ENCODE measurements at regions not wholly inside any gene's neighbourhood (a gene's known extent, or its start where the extent isn't known, plus 50 kb on each side); places are given as distances from the start of the nearest gene placed in this dataset.
"Not testable (repeated sequence)": the region's sequence is repeated elsewhere in the genome, so short reads cannot be mapped to it uniquely, and the experiment has no call there.

DNA sequence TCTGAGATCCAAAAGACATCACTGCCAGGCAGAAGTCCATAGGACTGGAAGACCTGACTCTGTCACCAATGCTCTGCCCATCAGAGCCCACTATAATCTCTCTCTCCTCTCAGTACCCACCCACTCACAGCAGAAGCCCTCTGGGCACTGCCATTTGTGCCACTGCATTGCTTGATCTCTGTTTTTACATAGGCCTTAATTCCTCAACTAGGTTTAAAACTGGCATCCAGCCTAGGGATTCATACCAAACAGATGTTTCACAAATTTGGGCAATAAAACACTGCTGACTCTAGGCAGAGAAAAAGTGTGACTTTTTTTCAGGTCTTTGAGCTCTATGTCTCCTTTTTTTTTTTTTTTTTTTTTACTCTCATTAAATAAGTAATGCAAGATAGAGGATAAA is 91.1 kb upstream of the RANBP3L start:
- H3K4me3 Mint-ChIP-seq, result no peak overlapping the region
- ChIA-PET CTCF (no interaction called here), POLR2A (no interaction called here)
- Histone ChIP-seq H3K9me3 (ENCODE audit: low read length) (no peaks in the 10 kb centered on the region), H3K4me1 (ENCODE audit: insufficient read depth, low read length) (no peaks in the 10 kb centered on the region), H3K27me3 (ENCODE audit: insufficient read depth, low read length, poor library complexity, severe bottlenecking) (no peaks in the 10 kb centered on the region), H3K4me3 (ENCODE audit: low read length) (no peak overlapping the region), H3K36me3 (ENCODE audit: insufficient read depth, low read length) (no peaks in the 10 kb centered on the region), H3K27ac (ENCODE audit: low read depth, low read length) (no peak overlapping the region)
- DNase-seq, result no peak
- no peak overlapping the region for H3K27ac Mint-ChIP-seq
- H3K36me3 Mint-ChIP-seq, result no peaks in the 10 kb centered on the region
- no peaks in the 10 kb centered on the region for H3K9me3 Mint-ChIP-seq
- no peaks in the 10 kb centered on the region for H3K4me1 Mint-ChIP-seq
- peaks cover 11 to 37% of the 10 kb centered on the region in 2 donors for H3K27me3 Mint-ChIP-seq

GRCh38 chr5:36393656-36394428 is 92.1 kb upstream of the RANBP3L start:
- Mint-ChIP-seq H3K36me3 (no peaks in the 10 kb centered on the region), H3K4me1 (no peaks in the 10 kb centered on the region), H3K4me3 (no peak overlapping the region), H3K27me3 (peaks cover 11 to 35% of the 10 kb centered on the region in 2 donors), H3K27ac (peak overlapping the region in 2 of 8 donors; percentile 66 to 72), H3K9me3 (no peaks in the 10 kb centered on the region)
- H3K36me3 ChIP-seq (ENCODE audit: insufficient read depth, low read length), result no peaks in the 10 kb centered on the region
- CTCF ChIA-PET, result no interaction called here
- H3K27ac ChIP-seq (ENCODE audit: low read depth, low read length), result no peak overlapping the region
- H3K27me3 ChIP-seq (ENCODE audit: insufficient read depth, low read length, poor library complexity, severe bottlenecking), result no peaks in the 10 kb centered on the region
- no peak for DNase-seq
- POLR2A ChIA-PET, result no interaction called here
- H3K9me3 ChIP-seq (ENCODE audit: low read length), result no peaks in the 10 kb centered on the region
- H3K4me3 ChIP-seq (ENCODE audit: low read length), result no peak overlapping the region
- no peaks in the 10 kb centered on the region for H3K4me1 ChIP-seq (ENCODE audit: insufficient read depth, low read length)

DNA sequence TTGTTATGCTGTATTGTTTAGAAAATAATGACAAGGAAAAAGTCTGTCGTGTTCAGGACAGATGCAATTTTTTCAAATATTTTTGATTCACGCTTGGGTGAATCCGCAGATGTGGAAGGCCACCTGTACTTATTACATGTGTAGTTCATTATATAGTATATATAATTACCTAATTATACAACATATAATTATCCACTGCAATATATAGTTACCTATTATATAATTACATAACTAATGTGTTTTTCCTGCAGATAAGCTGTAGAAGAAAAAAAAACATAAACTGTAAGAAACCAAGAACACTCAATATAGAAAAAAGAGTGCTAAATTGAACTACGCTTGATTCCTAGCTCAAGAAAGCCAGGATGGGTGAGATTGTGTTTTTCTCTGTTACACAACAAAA is 93.6 kb upstream of the RANBP3L start:
- H3K4me3 Mint-ChIP-seq, result no peak overlapping the region

DNA sequence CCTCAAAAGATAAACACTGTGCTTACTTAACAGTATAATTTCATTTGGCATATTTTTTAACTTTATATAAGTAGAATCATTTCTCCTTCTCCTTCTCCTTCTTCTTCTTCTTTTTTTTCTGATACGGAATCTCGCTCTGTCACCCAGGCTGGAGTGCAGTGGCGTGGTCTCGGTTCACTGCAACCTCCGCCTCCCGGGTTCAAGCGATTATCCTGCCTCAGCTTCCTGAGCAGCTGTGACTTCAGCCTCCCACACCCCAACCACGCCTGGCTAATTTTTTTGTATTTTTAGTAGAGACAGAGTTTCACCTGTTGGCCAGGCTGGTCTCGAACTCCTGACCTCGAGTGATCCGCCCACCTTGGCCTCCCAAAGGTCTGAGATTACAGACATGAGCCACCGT is 94.2 kb upstream of the RANBP3L start:
- peaks cover 10 to 24% of the 10 kb centered on the region in 2 donors for H3K27me3 Mint-ChIP-seq
- H3K27ac Mint-ChIP-seq; H3K4me3 Mint-ChIP-seq; H3K4me3 ChIP-seq (ENCODE audit: low read length); H3K9me3 Mint-ChIP-seq; H3K4me1 Mint-ChIP-seq; H3K36me3 Mint-ChIP-seq; POLR2A ChIA-PET; H3K9me3 ChIP-seq (ENCODE audit: low read length); H3K36me3 ChIP-seq (ENCODE audit: insufficient read depth, low read length); H3K4me1 ChIP-seq (ENCODE audit: insufficient read depth, low read length); DNase-seq; H3K27ac ChIP-seq (ENCODE audit: low read depth, low read length); H3K27me3 ChIP-seq (ENCODE audit: insufficient read depth, low read length, poor library complexity, severe bottlenecking); CTCF ChIA-PET: not testable (repeated sequence)

More for the DNA sequence above, 93.6 kb upstream of the RANBP3L start:
- DNase-seq, result no peak
- no peak overlapping the region for H3K27ac ChIP-seq (ENCODE audit: low read depth, low read length)
- POLR2A ChIA-PET, result no interaction called here
- no peaks in the 10 kb centered on the region for H3K4me1 Mint-ChIP-seq
- H3K36me3 Mint-ChIP-seq, result no peaks in the 10 kb centered on the region
- H3K4me3 ChIP-seq (ENCODE audit: low read length), result no peak overlapping the region
- H3K27me3 ChIP-seq (ENCODE audit: insufficient read depth, low read length, poor library complexity, severe bottlenecking), result no peaks in the 10 kb centered on the region
- H3K36me3 ChIP-seq (ENCODE audit: insufficient read depth, low read length), result no peaks in the 10 kb centered on the region
- CTCF ChIA-PET, result no interaction called here
- H3K4me1 ChIP-seq (ENCODE audit: insufficient read depth, low read length), result no peaks in the 10 kb centered on the region
- H3K9me3 Mint-ChIP-seq, result no peaks in the 10 kb centered on the region
- peaks cover 11 to 30% of the 10 kb centered on the region in 2 donors for H3K27me3 Mint-ChIP-seq
- no peaks in the 10 kb centered on the region for H3K9me3 ChIP-seq (ENCODE audit: low read length)
- no peak overlapping the region for H3K27ac Mint-ChIP-seq

- Mint-ChIP-seq H3K4me3 (no peak overlapping the region), H3K36me3 (no peaks in the 10 kb centered on the region), H3K27ac (no peak overlapping the region), H3K27me3 (peaks cover 4 to 23% of the 10 kb centered on the region in 2 donors), H3K4me1 (no peaks in the 10 kb centered on the region), H3K9me3 (no peaks in the 10 kb centered on the region)
- CTCF ChIA-PET, result no interaction called here
- POLR2A ChIA-PET, result no interaction called here
- H3K27ac ChIP-seq (ENCODE audit: low read depth, low read length), result no peak overlapping the region
- H3K36me3 ChIP-seq (ENCODE audit: insufficient read depth, low read length), result no peaks in the 10 kb centered on the region
- H3K4me1 ChIP-seq (ENCODE audit: insufficient read depth, low read length), result no peaks in the 10 kb centered on the region
- H3K4me3 ChIP-seq (ENCODE audit: low read length), result no peak overlapping the region
- H3K9me3 ChIP-seq (ENCODE audit: low read length), result no peaks in the 10 kb centered on the region
- H3K27me3 ChIP-seq (ENCODE audit: insufficient read depth, low read length, poor library complexity, severe bottlenecking), result no peaks in the 10 kb centered on the region
- no peak for DNase-seq
Measured at GRCh38 chr5:36396640-36397039, 94.9 kb upstream of the RANBP3L start.

GRCh38 chr5:36397901-36398536 is 96.3 kb upstream of the RANBP3L start:
- Mint-ChIP-seq H3K9me3 (no peaks in the 10 kb centered on the region), H3K27ac (no peak overlapping the region), H3K4me1 (no peaks in the 10 kb centered on the region), H3K27me3 (peaks cover 3 to 20% of the 10 kb centered on the region in 2 donors), H3K36me3 (no peaks in the 10 kb centered on the region), H3K4me3 (no peak overlapping the region)
- Histone ChIP-seq H3K36me3 (ENCODE audit: insufficient read depth, low read length) (no peaks in the 10 kb centered on the region), H3K9me3 (ENCODE audit: low read length) (no peaks in the 10 kb centered on the region), H3K4me1 (ENCODE audit: insufficient read depth, low read length) (no peaks in the 10 kb centered on the region), H3K27me3 (ENCODE audit: insufficient read depth, low read length, poor library complexity, severe bottlenecking) (no peaks in the 10 kb centered on the region), H3K27ac (ENCODE audit: low read depth, low read length) (no peak overlapping the region), H3K4me3 (ENCODE audit: low read length) (no peak overlapping the region)
- POLR2A ChIA-PET, result no interaction called here
- no peak for DNase-seq
- CTCF ChIA-PET, result no interaction called here

DNA sequence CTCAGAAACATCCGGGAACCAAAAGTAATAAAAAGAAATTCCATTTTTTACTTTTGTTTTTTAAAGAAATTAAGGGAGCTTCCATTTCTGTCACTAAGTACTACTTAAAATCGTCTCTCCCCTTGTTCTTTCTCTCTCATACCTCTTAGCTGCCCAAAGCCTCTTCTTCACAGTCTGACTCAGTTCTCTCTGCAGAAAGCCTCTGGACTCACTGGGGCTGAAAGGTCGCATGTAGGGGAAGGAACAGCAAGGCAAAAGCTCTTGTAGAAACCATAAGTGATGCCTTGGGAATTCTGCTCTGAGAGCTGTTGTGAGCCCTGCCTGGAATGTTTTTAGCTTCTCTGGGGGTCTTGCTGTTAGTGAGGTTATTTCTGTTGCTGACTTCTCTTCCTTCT is 100.8 kb upstream of the RANBP3L start:
- H3K27ac Mint-ChIP-seq, result no peak overlapping the region
- CTCF ChIA-PET, result no interaction called here
- no peaks in the 10 kb centered on the region for H3K9me3 Mint-ChIP-seq

DNA sequence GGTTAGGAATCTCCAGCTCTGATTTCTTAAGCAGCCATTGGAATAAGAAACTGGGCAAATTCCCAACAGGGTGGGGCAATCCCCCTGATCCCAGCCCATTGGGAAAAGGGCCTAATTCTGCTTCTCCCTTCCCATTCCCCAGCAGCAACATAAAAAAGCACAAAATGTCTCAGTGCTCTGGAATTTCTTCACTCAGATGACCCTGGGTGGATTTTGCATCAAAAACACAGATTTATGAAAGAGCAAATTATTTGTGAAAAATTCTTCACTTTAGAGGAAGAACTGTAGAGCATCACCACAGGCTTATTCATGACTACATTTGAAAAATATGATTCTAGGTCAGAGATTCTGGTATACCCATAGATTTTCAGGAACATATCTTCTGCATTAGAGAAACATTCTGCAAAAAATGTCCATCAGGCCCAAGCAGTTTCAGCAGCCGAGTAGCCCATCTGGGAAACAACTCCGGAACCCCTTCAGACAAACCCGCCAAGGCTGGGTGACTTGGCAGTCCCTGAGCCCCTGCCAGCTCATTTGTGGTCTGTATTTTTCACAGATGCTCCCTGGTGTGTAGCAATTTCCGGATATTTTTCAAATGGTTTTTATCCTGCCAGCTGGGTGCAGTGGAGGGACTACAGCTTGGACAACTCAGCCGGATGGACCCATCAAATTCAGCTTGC is 102.1 kb upstream of the RANBP3L start:
- Histone ChIP-seq H3K9me3 (ENCODE audit: low read length) (no peaks in the 10 kb centered on the region), H3K4me3 (ENCODE audit: low read length) (no peak overlapping the region), H3K4me1 (ENCODE audit: insufficient read depth, low read length) (no peaks in the 10 kb centered on the region), H3K36me3 (ENCODE audit: insufficient read depth, low read length) (no peaks in the 10 kb centered on the region), H3K27me3 (ENCODE audit: insufficient read depth, low read length, poor library complexity, severe bottlenecking) (no peaks in the 10 kb centered on the region), H3K27ac (ENCODE audit: low read depth, low read length) (no peak overlapping the region)
- POLR2A ChIA-PET, result no interaction called here
- H3K4me3 Mint-ChIP-seq, result no peak overlapping the region
- peak overlapping the region in 1 of 8 donors; percentile 17 for H3K27ac Mint-ChIP-seq
- peaks cover 6 to 27% of the 10 kb centered on the region in 2 donors for H3K27me3 Mint-ChIP-seq
- no peak for DNase-seq
- no peaks in the 10 kb centered on the region for H3K9me3 Mint-ChIP-seq
- H3K36me3 Mint-ChIP-seq, result no peaks in the 10 kb centered on the region
- CTCF ChIA-PET, result no interaction called here
- H3K4me1 Mint-ChIP-seq, result no peaks in the 10 kb centered on the region

More for the DNA sequence above, 100.8 kb upstream of the RANBP3L start:
- Histone ChIP-seq H3K27me3 (ENCODE audit: insufficient read depth, low read length, poor library complexity, severe bottlenecking) (no peaks in the 10 kb centered on the region), H3K4me3 (ENCODE audit: low read length) (no peak overlapping the region), H3K4me1 (ENCODE audit: insufficient read depth, low read length) (no peaks in the 10 kb centered on the region), H3K36me3 (ENCODE audit: insufficient read depth, low read length) (no peaks in the 10 kb centered on the region), H3K27ac (ENCODE audit: low read depth, low read length) (no peak overlapping the region), H3K9me3 (ENCODE audit: low read length) (no peaks in the 10 kb centered on the region)
- no peak for DNase-seq
- POLR2A ChIA-PET, result no interaction called here
- no peaks in the 10 kb centered on the region for H3K36me3 Mint-ChIP-seq
- no peak overlapping the region for H3K4me3 Mint-ChIP-seq
- H3K4me1 Mint-ChIP-seq, result no peaks in the 10 kb centered on the region
- H3K27me3 Mint-ChIP-seq, result peaks cover 6 to 30% of the 10 kb centered on the region in 2 donors
